RWPE2 (cell line): ENCODE measurements at regions not wholly inside any gene's neighbourhood (a gene's known extent, or its start where the extent isn't known, plus 50 kb on each side); places are given as distances from the start of the nearest gene placed in this dataset.

Experiments used
- ATAC-seq: fragments of 200-7000 bp; cut with Tn5 transposase; 3 replicates; pipeline ENCODE4 v1.9.1; 2021; ENCODE audit warnings: low read depth
- DNase-seq: peaks from one replicate; pipeline ENCODE4 v3.0.0-alpha.2; 2020; ENCODE audit warnings: low spot score
- H3K27ac ChIP-seq: fragments of 450-650 bp; 2 replicates; pipeline ENCODE4 v1.5.1; 2017; ENCODE audit warnings: mild to moderate bottlenecking; ENCODE audit not compliant: poor library complexity, severe bottlenecking
- H3K27me3 ChIP-seq: fragments of 250-450 bp; sonication (Bioruptor Pico); 2 replicates; pipeline ENCODE4 v1.5.1; 2021; ENCODE audit warnings: mild to moderate bottlenecking, moderate library complexity; ENCODE audit not compliant: insufficient read depth, poor library complexity, severe bottlenecking
- H3K36me3 ChIP-seq: fragments of 250-450 bp; sonication (Bioruptor Pico); 2 replicates; pipeline ENCODE4 v1.5.1; 2020; ENCODE audit warnings: low read depth, mild to moderate bottlenecking, moderate library complexity
- H3K4me1 ChIP-seq: fragments of 250-450 bp; sonication (Bioruptor Pico); 2 replicates; pipeline ENCODE4 v1.5.1; 2021; ENCODE audit warnings: mild to moderate bottlenecking, moderate library complexity; ENCODE audit not compliant: insufficient read depth, poor library complexity, severe bottlenecking
- H3K4me3 ChIP-seq: fragments of 250-450 bp; sonication (Bioruptor Pico); 2 replicates; pipeline ENCODE4 v1.5.1; 2021; ENCODE audit warnings: mild to moderate bottlenecking, moderate library complexity; ENCODE audit not compliant: severe bottlenecking
- H3K9me3 ChIP-seq: fragments of 250-450 bp; sonication (Bioruptor Pico); 2 replicates; pipeline ENCODE4 v1.5.1; 2021; ENCODE audit warnings: mild to moderate bottlenecking, moderate library complexity; ENCODE audit not compliant: severe bottlenecking
- TF ChIP-seq, protein P1 (sequence below): fragments of 450-650 bp; IDR thresholded peaks from one replicate; pipeline ENCODE4 v1.5.1; 2017; ENCODE audit warnings: mild to moderate bottlenecking, moderate library complexity; ENCODE audit not compliant: poor library complexity, severe bottlenecking

DNA sequence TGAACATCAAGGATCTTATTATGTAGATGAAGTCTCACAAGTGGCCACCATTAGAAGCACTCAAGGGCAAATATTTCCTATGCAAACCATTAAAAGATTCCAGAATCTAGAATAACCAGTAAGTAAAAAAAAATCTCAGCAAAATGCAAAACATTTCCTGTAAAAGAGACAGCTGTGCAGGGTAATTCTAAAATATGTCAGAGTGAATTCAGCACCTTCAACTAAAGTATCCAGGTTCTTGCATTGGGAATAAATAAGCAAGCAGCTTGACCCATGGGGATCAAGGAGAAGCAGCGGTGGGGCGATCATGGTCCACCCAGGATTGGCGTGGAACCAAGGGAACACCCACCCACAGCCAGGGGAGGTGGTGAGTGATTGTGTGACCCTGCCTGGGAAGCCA is 2188.9 kb downstream of the PCDH7 start:
- Histone ChIP-seq H3K4me3 (no peak overlapping the region), H3K9me3 (peaks cover 2% of the 10 kb centered on the region), H3K27ac (no peak overlapping the region), H3K36me3 (no peaks in the 10 kb centered on the region), H3K4me1 (no peaks in the 10 kb centered on the region), H3K27me3 (no peaks in the 10 kb centered on the region)
- TF ChIP-seq, protein P1, sequence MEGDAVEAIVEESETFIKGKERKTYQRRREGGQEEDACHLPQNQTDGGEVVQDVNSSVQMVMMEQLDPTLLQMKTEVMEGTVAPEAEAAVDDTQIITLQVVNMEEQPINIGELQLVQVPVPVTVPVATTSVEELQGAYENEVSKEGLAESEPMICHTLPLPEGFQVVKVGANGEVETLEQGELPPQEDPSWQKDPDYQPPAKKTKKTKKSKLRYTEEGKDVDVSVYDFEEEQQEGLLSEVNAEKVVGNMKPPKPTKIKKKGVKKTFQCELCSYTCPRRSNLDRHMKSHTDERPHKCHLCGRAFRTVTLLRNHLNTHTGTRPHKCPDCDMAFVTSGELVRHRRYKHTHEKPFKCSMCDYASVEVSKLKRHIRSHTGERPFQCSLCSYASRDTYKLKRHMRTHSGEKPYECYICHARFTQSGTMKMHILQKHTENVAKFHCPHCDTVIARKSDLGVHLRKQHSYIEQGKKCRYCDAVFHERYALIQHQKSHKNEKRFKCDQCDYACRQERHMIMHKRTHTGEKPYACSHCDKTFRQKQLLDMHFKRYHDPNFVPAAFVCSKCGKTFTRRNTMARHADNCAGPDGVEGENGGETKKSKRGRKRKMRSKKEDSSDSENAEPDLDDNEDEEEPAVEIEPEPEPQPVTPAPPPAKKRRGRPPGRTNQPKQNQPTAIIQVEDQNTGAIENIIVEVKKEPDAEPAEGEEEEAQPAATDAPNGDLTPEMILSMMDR: no peak
- DNase-seq (no peak), ATAC-seq (no peak)

DNA sequence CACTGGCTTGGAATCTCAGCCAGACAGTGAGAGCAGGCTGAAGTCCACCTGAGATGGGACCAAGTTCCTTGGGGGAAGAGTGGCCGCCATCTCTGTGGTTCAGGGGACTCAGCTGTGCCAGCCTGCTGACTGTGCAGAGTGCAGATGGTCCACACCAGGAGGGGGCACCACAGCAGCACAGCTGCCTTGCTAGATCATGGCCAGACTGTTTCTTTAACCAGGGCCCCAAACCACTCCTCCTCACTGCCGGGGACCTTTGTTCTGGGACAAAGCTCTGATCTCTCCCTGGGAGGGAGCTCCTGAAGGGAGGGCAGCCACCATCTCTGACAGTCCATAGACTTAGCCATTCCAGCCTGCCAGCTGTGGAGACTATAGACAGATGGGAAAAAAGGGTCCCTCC is 2189.6 kb downstream of the PCDH7 start:
- Histone ChIP-seq H3K36me3 (no peaks in the 10 kb centered on the region), H3K4me3 (no peak overlapping the region), H3K27ac (no peak overlapping the region), H3K27me3 (no peaks in the 10 kb centered on the region), H3K9me3 (peaks cover 2% of the 10 kb centered on the region), H3K4me1 (no peaks in the 10 kb centered on the region)
- ATAC-seq: no peak
- no peak for DNase-seq
- TF ChIP-seq, protein P1: no peak

DNA sequence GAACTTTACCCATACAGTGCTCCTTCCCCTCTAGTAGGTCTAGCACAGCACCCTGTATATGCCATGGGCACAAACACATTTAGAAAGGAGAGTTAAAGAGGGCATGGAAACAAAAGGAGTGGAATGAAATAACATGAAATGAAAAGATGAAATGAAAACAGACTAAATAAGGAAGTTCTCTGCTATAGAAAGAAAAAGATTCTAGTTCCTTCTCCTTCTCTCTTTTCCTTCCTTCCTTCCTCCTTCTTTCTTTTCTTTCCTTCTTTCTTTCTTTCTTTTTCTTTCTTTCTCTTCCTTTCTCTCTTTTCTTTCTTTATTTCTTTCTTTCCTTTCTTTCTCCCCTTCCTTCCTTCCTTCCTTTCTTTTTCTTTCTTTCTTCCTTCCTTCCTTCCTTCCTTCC is 2197.4 kb downstream of the PCDH7 start:
- H3K27ac ChIP-seq: no peak overlapping the region
- no peak overlapping the region for H3K4me3 ChIP-seq
- no peaks in the 10 kb centered on the region for H3K36me3 ChIP-seq
- H3K27me3 ChIP-seq: no peaks in the 10 kb centered on the region
- DNase-seq (no peak), ATAC-seq (no peak)
- H3K9me3 ChIP-seq: no peaks in the 10 kb centered on the region
- TF ChIP-seq, protein P1: no peak
- H3K4me1 ChIP-seq: no peaks in the 10 kb centered on the region

DNA sequence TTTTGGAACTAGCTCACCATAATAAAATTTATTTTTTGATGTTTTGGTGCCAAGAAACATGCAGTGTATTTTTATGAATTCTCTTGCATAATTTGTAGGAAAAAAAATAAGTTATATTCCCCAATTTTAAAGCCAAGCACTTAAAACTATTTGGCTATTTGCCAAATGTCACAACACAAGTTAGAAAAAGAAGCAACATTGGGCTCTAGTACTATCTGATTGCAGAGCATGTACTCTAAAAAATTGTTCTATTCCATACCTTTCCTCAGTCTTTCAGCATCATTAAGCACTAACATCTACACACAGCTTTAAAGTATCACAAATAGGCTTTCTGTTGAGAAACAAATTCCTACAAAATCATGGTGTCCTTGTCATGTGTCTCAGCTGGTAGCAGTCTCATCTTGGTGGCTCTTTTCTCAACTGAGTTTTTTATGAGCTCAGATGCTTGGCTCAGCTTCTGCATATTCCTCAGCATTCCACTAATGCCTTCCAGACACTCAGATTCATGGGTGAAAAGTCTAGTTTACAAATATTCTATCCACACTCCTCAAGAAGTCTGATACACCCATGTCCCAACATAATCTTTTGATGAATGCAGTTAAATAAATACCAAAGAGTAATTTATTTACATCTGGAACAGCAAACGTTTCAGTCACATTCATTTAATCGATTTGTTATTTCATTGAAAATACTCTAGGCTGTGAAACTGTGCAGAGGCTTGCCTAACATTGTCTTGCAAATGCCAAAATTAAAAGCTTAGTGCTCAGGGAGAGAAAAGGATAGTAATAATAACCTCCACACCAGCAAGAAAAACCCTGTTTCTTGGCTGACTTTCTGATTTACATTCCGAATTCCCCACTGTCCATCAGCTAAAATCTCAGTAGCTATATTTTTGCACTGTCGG is 2209.9 kb downstream of the PCDH7 start:
- Histone ChIP-seq H3K27ac (no peak overlapping the region), H3K36me3 (no peaks in the 10 kb centered on the region), H3K4me1 (peaks cover 13% of the 10 kb centered on the region), H3K27me3 (no peaks in the 10 kb centered on the region), H3K4me3 (no peak overlapping the region), H3K9me3 (no peaks in the 10 kb centered on the region)
- DNase-seq (no peak), ATAC-seq (no peak)
- TF ChIP-seq, protein P1: no peak

DNA sequence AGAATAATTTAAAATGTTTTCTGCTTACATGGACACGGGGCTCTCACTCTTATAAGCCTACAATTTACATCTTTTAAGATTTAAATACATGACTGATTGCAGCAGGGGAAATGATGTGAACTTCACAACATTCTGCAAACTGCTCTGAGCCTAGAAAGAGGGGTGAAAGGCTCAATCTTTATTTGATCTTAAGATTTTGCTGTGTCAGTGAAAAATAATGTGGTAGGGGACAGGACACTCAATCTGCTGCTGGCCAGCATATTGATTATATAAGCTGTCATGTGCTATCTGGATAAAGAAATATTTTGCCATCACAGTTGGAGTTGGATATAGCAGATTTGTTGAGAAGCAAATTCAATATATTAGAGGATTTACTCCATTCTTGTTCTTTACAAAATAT is 2210.5 kb downstream of the PCDH7 start:
- Histone ChIP-seq H3K4me3 (no peak overlapping the region), H3K27me3 (no peaks in the 10 kb centered on the region), H3K9me3 (no peaks in the 10 kb centered on the region), H3K36me3 (no peaks in the 10 kb centered on the region), H3K4me1 (peaks cover 13% of the 10 kb centered on the region), H3K27ac (no peak overlapping the region)
- ATAC-seq (no peak), DNase-seq (no peak)
- TF ChIP-seq, protein P1: no peak
